ENCODE measurements at regions not wholly inside any gene's neighbourhood (a gene's known extent, or its start where the extent isn't known, plus 50 kb on each side); places are given as distances from the start of the nearest gene placed in this dataset.

DNA sequence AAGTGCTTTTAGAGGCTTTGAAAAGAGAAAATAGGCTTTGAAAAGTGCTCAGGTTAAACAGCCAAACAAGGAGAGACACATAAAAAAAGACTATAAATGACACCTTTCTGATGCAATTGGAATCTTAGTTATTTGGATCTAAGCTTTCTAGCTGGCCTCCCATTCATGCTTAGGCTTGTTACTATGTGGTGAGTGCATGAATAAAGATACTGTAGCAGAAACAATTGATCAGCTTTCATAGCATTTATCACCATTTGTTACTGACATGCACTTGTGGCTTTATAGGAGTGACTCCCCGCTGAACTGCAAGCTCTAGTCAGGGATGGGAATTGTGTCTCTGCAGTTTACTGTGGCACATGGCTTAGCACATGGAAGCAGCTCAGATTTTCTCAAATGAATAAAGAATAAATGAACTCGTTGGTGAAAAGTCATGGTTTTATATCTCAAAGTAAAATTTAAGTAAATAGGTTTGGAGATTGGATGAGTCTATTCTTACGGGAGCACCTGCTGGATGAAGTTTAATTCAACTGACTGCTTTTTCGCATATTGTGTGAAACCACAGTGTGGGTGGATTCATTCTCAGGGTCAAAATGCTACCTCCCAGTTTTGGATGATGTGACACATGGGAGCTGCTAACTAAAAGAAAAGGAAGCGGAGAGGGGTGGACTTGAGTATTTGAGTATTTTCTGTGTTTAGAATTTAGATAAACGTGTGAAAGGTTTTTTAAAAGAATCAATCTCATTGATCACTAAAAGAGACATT lies 91.1 kb upstream of the NOL4 start:
- no peak overlapping the region for H4K8ac ChIP-seq (ENCODE audit: extremely low read depth, insufficient read depth, low read length)
- no peak overlapping the region for H2AK5ac ChIP-seq (ENCODE audit: low read depth, low read length)
- 85% methylated on average over 6 of the region's 6 CpGs; no CpG with 5 or more reads in 1 of the 2 experiments for WGBS, 2 experiments (ENCODE audit: extremely low coverage in 1 of 2, insufficient coverage in 1 of 2, insufficient read length in 1 of 2, insufficient replicate concordance in 2 of 2, low coverage in 1 of 2, low lambda C conversion rate in 2 of 2, missing lambda C conversion rate in 1 of 2)
- no peak for DNase-seq (ENCODE audit: low read depth in 1 of 2, low spot score in 2 of 2)
- no peaks in the 10 kb centered on the region for H3K9me3 ChIP-seq (ENCODE audit: insufficient read depth in 2 of 2, low read depth in 1 of 2, low read length in 1 of 2)
- no peaks in the 10 kb centered on the region for H3K36me3 ChIP-seq (ENCODE audit: control insufficient read depth in 2 of 4, insufficient read depth in 4 of 4, low read length in 3 of 4)
- no peaks in the 10 kb centered on the region for H3K79me2 ChIP-seq (ENCODE audit: control insufficient read depth in 1 of 2, insufficient read depth in 2 of 2, low read length in 2 of 2)
- no peak overlapping the region for H3K56ac ChIP-seq (replicated peaks; ENCODE audit: insufficient read length, low read depth, low read length)
- no peak overlapping the region for H3K14ac ChIP-seq (ENCODE audit: insufficient read length)
- H3K23ac ChIP-seq (ENCODE audit: insufficient read length) = no peak overlapping the region
- no peak overlapping the region for H3K27ac ChIP-seq (ENCODE audit: low read depth, low read length)
- H2AFZ ChIP-seq (ENCODE audit: low read length) = no peak overlapping the region
- H4K91ac ChIP-seq (replicated peaks; ENCODE audit: insufficient read length, low read length) = no peak overlapping the region
- FAIRE-seq = no peak
- no peaks in the 10 kb centered on the region for H3K79me1 ChIP-seq (ENCODE audit: low read depth, low read length)
- H3K4me2 ChIP-seq (ENCODE audit: insufficient read depth in 1 of 2, low read depth in 2 of 2, low read length in 2 of 2) = no peak overlapping the region
- ChIA-PET POLR2A (ENCODE audit: partially characterized antibody) (no interaction called here), CTCF (ENCODE audit: partially characterized antibody) (interaction anchor here (0.8 to 3.8 kb wide), 4 partner anchors 91 to 193 kb away, joined by 3 to 38 read pairs (median 8); partner anchors contain the start of gene NOL4)
- no peak overlapping the region for H2BK20ac ChIP-seq (ENCODE audit: low read length)
- H4K5ac ChIP-seq (ENCODE audit: insufficient read length, low read depth, low read length) = no peak overlapping the region
- no peak overlapping the region for H3K9ac ChIP-seq (replicated peaks in 1 of 4; ENCODE audit: extremely low read depth in 1 of 4, low read depth in 3 of 4, low read length in 3 of 4)
- no peak overlapping the region for H2BK12ac ChIP-seq (ENCODE audit: low read depth, low read length)
- no peaks in the 10 kb centered on the region for H3K27me3 ChIP-seq (replicated peaks in 1 of 4; ENCODE audit: control insufficient read depth in 3 of 4, extremely low read depth in 1 of 4, insufficient read depth in 3 of 4, low read length in 3 of 4)
- H3K4me3 ChIP-seq (ENCODE audit: extremely low read depth in 1 of 4, insufficient read depth in 2 of 4, low read depth in 3 of 4, low read length in 4 of 4) = no peak overlapping the region
- H3K23me2 ChIP-seq (ENCODE audit: low read depth, low read length) = no peaks in the 10 kb centered on the region
- no peak overlapping the region for H2BK15ac ChIP-seq (ENCODE audit: low read length)
- no peak overlapping the region for H3K18ac ChIP-seq (ENCODE audit: extremely low read depth, low read length)
- H2BK5ac ChIP-seq (ENCODE audit: low read depth, low read length) = no peak overlapping the region
- H3K4me1 ChIP-seq (replicated peaks in 1 of 4; ENCODE audit: control insufficient read depth in 3 of 4, insufficient read depth in 4 of 4, low read length in 3 of 4) = no peaks in the 10 kb centered on the region
- H3K4ac ChIP-seq (replicated peaks; ENCODE audit: insufficient read length, low read depth, low read length) = no peak overlapping the region
- no peaks in the 10 kb centered on the region for H4K20me1 ChIP-seq (replicated peaks in 1 of 2; ENCODE audit: control insufficient read depth in 1 of 2, insufficient read depth in 2 of 2, low read length in 2 of 2)
- H2BK120ac ChIP-seq (replicated peaks; ENCODE audit: low read depth, low read length) = no peak overlapping the region
- TF ChIP-seq JUN (IDR thresholded peaks at IDR 0.05; ENCODE audit: low read depth, low read length) = no peak
- TF ChIP-seq, protein P1, sequence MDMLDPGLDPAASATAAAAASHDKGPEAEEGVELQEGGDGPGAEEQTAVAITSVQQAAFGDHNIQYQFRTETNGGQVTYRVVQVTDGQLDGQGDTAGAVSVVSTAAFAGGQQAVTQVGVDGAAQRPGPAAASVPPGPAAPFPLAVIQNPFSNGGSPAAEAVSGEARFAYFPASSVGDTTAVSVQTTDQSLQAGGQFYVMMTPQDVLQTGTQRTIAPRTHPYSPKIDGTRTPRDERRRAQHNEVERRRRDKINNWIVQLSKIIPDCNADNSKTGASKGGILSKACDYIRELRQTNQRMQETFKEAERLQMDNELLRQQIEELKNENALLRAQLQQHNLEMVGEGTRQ (IDR thresholded peaks at IDR 0.05; ENCODE audit: low read length) = no peak
- no peak for TF ChIP-seq ASH2L (IDR thresholded peaks at IDR 0.05; ENCODE audit: low read length)
- no peak for TF ChIP-seq TBP (IDR thresholded peaks at IDR 0.05; ENCODE audit: low read depth, low read length)
- TF ChIP-seq TCF12 (IDR thresholded peaks at IDR 0.05; ENCODE audit: low read depth, low read length) = no peak
- no peak for TF ChIP-seq CEBPB (IDR thresholded peaks at IDR 0.05; ENCODE audit: low read depth, low read length)
- TF ChIP-seq KDM1A (IDR thresholded peaks at IDR 0.05; ENCODE audit: borderline replicate concordance, low read length) = no peak
- TF ChIP-seq RFX5 (IDR thresholded peaks at IDR 0.05; ENCODE audit: borderline replicate concordance, low read depth, low read length) = no peak
- TF ChIP-seq CREB1 (IDR thresholded peaks at IDR 0.05) = no peak
- no peak for TF ChIP-seq ZNF274 (IDR thresholded peaks at IDR 0.05; ENCODE audit: borderline replicate concordance, extremely low read depth, low read length)
- TF ChIP-seq BCL11A (IDR thresholded peaks at IDR 0.05; ENCODE audit: low read depth in 2 of 2, low read length in 2 of 2) = no peak
